Ovary (tissue), 3 donors: ENCODE measurements at regions not wholly inside any gene's neighbourhood (a gene's known extent, or its start where the extent isn't known, plus 50 kb on each side); places are given as distances from the start of the nearest gene placed in this dataset.

Experiments used
- EP300 ChIP-seq: sonication (generic); formaldehyde crosslinking; IDR thresholded peaks from one replicate; pipeline ENCODE4 v1.6.1; 2017; ENCODE audit warnings: antibody characterized with exemption
- TF ChIP-seq, protein P1 (sequence below), 3 donors: fragments of 450-650 bp in 2 of 3; fragments of 200-600 bp in 1 of 3; IDR thresholded peaks; one replicate each; pipeline versions ENCODE4 v1.5.1 to v1.8.0; 2016 to 2022; ENCODE audit warnings: antibody characterized with exemption in 3 of 3, mild to moderate bottlenecking in 1 of 3
- donor health status: DM: no; HTN: no; CAD: no.

DNA sequence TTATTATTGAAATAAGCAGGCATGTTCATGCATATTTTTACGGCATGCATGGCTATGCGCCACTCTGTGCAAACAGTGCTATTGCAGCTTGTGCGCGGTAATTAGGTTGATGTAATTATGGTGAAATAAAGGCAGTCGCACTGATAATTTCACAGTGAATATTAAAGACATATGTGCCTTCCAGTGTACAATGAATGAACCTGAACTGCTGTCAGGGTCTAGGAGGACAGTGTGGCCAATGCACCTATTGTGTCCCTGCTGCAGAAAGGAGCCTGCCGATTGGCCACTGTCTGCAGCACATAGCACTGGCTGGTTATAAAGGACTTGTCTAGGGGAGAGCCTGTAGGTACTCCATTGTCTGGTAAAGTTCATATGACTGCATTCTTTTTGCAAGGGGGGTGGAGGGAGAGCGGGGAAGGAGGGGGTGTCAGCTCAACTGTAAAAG lies 340.4 kb downstream of the USP25 start:
- TF ChIP-seq EP300 = no peak
- TF ChIP-seq, protein P1, sequence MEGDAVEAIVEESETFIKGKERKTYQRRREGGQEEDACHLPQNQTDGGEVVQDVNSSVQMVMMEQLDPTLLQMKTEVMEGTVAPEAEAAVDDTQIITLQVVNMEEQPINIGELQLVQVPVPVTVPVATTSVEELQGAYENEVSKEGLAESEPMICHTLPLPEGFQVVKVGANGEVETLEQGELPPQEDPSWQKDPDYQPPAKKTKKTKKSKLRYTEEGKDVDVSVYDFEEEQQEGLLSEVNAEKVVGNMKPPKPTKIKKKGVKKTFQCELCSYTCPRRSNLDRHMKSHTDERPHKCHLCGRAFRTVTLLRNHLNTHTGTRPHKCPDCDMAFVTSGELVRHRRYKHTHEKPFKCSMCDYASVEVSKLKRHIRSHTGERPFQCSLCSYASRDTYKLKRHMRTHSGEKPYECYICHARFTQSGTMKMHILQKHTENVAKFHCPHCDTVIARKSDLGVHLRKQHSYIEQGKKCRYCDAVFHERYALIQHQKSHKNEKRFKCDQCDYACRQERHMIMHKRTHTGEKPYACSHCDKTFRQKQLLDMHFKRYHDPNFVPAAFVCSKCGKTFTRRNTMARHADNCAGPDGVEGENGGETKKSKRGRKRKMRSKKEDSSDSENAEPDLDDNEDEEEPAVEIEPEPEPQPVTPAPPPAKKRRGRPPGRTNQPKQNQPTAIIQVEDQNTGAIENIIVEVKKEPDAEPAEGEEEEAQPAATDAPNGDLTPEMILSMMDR (IDR thresholded peaks at IDR 0.05) = no peak
